ENCODE measurements at regions not wholly inside any gene's neighbourhood (a gene's known extent, or its start where the extent isn't known, plus 50 kb on each side); places are given as distances from the start of the nearest gene placed in this dataset.

DNA sequence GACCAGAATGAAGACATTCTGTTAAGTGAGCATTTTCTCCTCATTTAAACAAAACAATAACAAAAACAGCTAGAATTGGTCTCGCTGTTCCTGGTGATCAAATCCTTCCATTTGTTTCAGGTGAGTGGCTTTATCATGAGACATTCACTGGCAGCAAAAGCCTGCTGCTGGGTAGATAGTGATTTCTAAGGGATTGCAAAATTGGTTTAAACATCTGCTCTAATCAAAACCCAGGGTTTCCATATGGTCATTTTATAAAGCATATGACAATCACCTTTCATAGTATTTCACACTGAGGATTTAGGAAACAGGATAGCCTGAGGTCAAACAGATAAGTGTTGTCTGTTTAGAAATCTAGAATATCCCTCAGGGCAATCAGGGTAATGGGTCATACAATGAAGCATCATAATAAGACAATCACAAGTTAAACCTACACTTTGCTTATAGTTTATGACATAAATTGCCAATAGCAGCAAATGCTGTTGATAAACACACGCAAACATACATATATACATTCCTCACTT lies 769.6 kb upstream of the C9orf72 start:
- TF ChIP-seq, protein P1, sequence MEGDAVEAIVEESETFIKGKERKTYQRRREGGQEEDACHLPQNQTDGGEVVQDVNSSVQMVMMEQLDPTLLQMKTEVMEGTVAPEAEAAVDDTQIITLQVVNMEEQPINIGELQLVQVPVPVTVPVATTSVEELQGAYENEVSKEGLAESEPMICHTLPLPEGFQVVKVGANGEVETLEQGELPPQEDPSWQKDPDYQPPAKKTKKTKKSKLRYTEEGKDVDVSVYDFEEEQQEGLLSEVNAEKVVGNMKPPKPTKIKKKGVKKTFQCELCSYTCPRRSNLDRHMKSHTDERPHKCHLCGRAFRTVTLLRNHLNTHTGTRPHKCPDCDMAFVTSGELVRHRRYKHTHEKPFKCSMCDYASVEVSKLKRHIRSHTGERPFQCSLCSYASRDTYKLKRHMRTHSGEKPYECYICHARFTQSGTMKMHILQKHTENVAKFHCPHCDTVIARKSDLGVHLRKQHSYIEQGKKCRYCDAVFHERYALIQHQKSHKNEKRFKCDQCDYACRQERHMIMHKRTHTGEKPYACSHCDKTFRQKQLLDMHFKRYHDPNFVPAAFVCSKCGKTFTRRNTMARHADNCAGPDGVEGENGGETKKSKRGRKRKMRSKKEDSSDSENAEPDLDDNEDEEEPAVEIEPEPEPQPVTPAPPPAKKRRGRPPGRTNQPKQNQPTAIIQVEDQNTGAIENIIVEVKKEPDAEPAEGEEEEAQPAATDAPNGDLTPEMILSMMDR (IDR thresholded peaks at IDR 0.05), result no peak
- TF ChIP-seq POLR2A (IDR thresholded peaks at IDR 0.05), result no peak

All from testis (tissue), 2 donors.